Hippocampal formation (tissue), 2 donors: ENCODE measurements at regions not wholly inside any gene's neighbourhood (a gene's known extent, or its start where the extent isn't known, plus 50 kb on each side); places are given as distances from the start of the nearest gene placed in this dataset.

ENCODE experiments used
- DNase-seq, 2 donors: peaks; one replicate each; lab custom pipeline; 2025; lab: John Stamatoyannopoulos, UW

DNA sequence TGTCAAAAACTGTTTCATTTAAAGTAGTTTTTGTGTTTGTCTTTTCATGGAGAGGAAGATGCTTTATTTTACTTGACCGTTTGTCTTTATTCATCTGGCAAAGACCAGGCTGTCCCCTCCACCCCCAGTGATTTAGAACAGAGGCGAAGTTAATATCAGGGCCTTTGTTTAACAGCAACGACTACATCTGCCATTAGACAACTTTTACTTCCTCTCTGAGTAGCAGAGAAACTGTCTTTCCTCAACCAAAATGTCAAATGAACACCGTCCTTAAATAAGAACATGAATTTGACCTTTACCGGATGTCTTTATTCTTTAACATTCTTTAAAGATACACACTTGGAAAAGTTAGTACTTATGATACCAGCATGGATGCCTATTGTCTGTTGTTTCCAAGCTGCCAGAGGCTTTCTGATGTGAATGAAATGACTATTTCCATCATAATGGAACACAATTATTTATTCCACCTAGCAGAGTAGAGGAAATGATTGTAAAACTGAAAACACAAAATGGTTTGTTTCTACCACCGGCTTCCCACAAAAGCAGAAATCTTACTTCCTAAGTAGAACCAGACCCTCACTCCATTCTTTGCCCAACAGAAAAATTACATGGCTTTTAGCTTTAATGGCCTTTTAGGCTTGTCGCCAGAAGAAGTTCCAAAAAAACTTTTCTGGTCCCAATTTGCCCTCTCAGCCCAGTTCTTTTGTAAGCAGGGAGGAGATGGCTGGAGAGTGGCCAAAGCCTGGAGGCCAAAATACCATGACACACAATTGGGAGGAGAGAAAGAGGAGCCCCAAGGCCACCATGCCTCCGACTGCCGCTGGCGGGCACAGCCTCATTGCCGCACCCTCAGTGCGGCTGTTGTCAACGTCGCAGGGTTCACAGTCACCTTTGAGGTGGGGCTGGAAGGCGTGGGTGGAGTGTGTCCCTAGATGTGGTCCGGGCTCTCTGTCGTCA lies 168.5 kb downstream of the TEX36 start:
- DNase-seq: no peak

DNA sequence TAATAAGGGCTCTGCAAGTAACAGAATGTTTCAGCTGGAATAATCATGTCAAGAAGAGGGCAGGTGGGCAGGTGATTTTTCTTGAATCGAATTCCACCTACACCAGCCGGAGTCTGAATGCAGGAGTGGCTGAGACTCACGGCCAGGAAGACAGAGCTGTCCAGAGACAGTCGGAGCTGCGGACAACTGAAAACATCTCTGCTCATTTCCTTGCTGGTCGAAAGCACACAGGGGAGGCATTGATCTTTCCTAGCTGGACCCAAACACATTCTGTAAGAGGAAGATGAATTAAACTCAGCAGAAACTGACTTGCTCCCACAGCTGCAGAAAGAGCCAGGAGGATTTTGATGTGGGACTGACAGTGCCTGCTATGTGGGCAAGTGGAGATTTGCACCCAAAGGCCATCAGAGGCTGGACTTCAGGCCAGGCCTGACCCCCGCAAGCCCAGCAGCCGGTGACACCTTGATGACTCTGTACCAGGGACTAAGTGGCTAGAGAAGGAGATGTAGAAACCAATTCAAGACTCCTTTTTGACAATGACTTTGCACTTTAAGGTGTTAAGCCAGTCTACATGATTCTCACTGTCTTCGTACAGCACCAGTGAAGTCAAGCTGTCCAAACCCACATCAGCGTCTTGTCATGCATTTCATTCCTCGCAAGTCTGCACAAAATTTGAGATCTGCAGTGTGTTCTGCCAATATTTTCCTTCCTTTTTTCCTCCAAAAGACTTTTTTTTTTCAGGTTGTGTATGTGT lies 169.4 kb downstream of the TEX36 start:
- DNase-seq: no peak

DNA sequence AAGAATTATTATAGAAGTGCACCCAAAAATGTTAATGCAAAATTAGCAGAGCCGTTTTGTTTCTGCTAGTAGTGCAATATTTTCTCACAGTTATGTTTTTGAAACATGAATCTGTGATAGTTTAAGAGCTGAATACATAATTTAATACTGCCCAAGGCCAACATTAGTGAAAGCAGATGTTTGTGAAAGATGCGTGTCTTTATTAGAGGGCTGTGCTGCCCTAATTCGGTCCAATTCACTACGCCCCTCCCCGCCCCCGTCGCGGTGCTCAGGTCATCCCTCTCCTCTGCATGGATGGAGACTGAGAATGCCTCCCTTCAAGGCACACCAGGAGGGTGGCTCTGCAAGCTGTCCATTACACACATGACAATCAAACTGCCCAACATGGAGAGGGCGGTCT lies 172.0 kb downstream of the TEX36 start:
- DNase-seq: no peak

DNA sequence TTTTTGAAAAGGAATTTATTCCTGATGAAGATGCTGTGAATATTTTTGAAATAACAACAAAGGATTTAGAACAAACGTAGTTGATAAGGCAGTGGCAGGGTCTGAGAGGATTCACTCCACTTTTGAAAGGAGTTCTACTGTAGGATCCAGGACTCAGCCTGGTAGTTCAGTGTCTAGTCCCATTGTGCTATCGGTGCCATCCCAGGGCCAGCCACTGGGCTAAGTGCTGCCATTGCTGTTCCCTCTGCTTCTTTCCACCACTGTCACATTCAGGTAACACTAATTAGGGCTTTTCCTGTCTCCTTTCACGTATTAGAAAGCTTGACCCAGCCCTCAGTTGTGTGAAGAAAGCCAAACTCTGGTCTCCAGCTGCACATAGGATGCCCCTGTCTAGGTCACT lies 177.3 kb downstream of the TEX36 start:
- DNase-seq: no peak

DNA sequence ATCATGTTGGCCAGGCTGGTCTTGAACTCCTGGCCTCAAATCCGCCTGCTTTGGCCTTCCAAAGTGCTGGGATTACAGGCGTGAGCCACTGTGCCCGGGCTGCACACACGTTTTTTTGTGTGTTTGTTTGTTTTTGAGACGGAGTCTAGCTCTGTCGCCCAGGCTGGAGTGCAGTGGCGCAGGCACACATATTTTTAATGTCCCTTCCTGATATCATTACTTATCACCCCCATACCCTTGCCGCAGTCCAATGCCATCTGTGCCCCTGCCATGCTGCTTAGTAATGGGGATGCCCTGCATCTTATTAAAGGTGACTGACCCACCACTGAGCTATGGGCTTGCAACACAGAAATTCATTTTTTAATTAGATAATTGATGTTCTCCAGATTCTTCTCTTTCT lies 180.7 kb downstream of the TEX36 start:
- DNase-seq: no peak

DNA sequence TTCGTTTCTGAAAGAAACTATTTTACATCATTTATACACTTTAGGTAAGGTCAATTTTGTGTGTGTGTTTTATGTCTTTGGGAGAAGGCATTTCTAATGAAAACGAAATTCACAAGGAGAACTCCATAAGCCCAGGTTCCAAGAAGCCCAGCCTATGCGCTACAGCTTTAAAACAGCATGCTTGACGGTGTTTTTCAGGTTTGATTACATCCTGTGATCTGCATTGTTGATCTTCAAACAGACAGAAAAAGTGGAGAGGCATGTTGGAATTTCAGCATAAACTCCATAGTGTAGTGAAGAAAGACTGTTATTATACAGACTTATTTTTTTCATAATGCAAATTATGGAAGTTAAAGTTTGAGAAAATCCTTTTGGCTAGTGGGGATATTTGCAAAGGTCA lies 187.6 kb downstream of the TEX36 start:
- DNase-seq: no peak

DNA sequence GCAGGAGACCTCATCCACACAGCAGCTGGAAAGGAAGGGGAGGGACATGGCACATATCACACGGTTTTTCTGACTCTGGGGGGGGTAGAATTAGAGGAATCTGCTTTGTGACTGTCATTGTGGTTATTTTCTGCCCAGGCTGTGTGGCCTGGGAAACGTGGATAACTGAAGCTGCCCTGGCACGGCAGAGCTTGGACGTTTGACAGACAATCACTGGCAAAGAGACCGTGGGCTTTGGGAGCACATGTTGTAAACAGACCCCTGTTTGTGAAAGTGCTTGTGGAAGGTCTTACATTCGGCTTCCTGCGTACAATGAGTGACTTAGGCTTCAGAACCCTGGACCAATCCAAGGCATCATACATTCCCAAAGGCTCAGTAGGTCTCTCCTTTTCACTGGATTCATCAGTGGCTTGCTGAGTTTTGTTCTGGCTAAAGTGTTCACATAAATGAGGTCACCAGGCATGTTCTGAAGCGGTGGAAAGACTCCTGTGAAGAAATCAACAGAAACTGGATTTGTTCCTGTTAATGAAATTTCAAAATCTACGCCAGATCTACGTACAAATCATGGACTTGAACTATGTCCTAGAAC lies 188.2 kb downstream of the TEX36 start:
- DNase-seq: no peak

DNA sequence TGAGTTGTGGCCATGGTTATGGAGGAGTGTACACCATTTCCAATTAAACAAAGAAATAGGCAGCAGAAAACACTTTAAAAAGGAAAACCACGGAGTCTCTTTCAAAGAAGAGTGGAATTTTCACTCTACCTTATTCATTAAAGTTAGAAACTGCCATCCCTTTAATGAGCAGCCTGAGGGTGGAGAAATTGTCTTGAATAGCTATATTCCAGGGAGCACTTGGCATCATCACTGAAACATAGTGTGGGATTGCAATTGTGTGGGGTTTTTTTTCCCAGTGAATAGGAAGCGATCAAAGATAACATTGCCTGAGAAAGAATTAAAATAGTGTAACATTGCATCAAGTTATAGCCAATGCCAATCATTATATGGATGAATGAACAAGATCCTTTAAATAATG lies 191.6 kb downstream of the TEX36 start:
- no peak for DNase-seq

DNA sequence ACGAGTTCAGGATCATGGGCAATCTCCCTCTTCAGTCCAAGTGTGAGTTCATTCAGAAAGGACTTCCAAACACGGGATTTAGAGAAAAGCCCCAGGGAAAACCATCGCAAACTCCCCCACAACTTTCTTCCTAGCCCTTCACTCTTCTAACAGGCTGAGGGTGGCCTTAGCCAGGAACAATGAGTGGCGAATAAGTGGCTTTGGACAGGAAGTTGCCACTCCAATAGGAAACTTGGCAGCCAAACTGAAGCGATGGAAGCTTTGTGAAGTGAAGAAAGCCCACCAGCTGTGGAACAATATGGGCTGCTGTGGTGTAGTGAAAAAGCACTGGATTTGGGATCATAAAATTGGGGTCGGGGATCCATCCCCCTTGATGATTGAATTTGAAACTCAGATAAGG lies 193.2 kb downstream of the TEX36 start:
- DNase-seq: no peak

DNA sequence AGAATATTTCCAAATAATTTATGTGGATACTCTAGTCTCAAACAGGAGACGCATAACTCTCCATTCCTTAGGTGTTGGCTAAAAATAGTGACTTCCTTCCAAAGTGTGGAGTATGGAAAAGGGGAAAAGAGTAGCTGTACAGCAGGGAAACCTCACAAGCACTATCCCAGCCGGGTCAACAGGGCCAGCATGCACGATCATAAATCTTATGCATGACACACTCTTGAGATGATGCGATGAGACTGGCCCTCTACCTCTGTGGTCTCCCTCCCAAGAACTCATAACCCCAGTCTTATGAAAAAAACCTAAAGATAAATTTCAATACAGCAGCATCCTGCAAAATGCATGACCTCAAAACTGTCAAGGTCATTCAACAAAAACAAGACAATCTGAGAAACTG lies 197.3 kb downstream of the TEX36 start:
- no peak for DNase-seq

DNA sequence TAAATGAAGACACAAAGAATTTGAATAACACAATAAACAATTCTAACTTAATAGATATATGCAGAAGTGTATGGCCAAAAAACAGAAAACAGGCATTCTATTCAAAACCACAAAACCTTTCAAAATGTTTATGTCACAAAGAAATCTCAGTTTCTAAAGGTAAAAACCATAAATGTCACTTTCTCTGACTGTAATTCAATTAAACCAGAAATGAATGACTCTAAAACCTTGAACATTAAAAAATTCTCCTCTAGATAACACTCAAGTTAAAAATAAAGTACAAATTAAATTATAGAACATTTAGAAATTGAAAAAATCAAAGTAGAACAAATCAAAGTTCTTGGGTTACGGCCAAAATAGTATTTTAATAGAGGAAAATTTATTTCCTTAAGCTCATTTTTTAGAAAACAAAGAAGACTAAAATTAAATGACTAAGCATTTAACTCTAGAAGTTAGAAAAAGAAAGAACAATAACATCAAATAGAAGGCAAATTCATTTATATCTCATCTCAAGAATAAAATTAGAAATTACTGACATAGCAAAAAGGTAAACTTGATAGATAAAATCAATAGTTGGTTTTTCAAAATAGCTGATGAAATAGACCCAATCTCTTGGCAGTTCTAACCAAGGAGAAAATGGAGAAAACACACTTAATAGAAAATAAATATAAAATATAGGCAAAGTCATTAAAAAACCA lies 198.8 kb downstream of the TEX36 start:
- no peak for DNase-seq

DNA sequence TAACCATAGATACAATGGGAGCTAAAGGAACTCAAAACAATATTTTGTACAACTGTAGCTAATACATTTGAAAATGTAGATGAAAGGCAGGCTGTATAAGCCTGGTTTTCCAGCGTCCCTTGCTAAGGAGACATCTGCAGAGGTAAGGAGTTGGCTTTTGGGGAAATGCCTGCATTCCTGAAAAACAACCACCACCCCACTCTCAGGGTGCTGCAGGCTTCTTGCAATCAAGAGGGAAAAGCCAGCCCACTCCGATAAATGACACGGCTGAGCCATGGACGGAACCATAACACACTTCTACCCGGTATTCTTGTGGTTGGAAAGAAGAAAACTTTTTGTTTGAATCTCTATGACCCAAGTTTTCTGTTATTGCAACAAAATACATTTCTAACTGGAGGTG lies 200.3 kb downstream of the TEX36 start:
- no peak for DNase-seq

DNA sequence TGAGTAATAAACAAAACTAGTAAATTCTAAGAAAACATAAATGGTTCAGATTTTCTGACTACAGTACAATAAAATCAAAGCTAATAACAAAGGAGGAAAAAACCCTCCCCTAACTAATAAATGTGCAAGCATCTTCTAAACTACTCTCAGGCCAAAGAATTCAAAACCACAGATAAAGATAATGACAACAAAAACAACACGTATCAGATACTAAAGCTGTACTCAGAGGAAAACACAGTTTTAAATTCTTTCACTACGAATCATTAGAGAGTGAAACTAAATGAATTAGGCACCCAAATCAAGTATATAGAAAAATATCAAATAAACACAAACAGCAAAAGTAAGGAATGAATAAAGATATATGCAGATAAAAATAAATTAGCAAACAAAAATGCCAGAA lies 200.9 kb downstream of the TEX36 start:
- DNase-seq: no peak

DNA sequence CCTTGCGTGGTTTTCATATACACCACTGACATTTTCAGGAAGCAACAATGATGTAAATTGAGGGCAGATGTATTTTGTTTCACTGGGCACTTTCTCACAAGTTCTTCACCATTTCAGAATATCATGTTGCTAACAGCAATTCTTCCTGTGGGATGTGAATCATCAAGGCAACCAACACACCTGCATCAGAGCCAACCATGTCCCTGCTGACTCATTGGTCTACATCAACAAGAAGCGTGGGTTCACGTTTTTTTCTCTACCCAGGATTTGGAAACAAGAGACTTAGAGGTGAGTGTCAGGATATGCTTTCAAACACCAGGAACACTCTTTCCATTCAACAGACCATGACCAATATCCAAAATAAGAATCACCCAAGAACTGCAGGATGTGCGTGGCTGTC lies 203.9 kb downstream of the TEX36 start:
- no peak for DNase-seq

DNA sequence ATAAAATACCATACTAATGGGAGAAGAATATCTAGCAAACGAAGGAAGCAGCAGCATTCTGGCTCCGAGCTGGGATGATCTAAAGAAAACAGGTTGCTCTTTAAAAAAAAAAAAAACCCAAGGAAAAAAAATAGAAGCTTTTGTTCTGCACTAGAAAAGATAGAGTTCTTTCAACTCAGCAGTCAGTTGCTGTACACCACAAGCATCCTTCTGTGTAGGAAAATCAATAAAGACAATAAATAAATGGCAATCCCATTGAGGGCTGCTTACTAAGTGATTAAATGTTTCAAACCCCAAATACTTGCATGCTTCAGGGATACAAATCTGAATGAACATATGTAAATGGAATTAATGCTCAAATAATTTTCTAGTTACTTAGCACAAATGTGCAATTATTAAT lies 207.1 kb downstream of the TEX36 start:
- no peak for DNase-seq

DNA sequence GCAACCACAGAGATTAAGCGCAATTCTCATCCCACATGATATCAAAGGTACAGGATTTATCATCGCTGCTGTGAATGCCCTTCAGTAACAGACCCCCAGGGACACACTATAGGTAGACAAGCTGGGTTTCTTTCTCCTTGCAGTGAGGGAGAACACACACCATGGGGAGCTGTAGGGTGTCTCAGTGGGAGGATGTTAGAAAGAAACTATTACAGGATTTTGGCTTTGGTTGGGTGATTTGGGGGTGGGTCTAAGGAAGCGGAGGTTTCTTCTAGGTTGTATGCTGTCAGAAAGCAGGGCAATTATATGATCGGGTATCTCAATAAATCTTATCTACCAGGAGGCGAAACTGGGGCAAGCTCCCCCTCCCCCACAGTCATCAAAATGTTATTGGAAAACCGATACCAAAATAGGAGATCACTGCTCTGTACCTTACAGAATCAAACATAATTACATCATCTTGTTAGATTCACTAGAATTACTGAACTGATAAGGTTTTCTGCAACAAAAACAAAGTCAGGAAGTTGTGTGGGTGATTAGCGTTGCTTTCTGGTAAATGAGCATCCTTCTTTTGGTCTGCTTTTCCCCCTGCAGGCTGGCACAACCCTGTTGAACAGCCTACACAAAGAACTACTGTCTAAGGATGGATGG lies 209.7 kb downstream of the TEX36 start:
- no peak for DNase-seq

DNA sequence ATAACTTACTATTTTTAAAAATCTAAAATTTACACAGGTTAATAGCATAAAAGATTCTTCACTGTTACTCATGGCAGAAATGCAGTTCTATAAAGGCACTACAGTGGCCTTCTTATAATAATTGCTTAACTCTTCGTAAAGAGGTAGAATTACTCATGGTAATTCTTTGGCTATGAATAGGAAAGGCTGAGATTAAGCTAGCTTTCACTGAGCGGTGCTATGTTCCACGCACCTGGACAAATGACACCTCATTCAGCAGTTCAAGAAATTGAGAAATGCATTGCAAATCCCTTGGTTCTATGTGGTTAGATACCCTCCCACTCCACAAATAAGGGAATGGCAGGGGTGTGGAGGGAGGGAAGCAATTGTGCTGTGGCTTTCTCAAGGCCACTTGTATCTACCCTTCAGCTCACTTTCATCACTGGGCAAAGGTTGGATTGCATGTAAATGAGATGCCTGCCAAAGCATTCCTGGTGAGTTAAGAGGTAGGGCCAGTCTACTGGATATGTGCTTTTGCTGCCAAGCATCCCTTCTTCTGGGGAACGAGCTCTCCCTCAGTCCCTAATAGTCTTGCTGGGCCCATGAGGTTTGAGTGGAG lies 210.9 kb downstream of the TEX36 start:
- DNase-seq: no peak

DNA sequence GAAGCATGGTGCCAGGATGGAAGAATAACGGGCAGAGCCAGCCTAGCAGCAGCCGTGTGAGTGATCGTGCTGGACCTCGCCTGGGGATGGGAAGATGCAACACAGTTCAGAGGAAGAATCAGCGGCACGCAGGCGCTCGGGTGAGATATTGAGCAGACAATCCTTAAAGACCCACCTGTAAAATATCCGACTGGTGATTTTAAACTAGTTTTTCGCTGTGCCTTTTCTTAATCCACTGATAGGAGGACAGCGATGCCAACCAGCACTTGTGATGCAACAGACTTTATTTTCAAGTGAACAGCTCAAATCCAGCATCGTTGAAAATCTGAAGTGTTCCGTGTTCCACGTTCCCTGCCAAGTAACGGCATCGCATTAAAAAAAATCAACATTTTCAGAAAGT lies 214.7 kb downstream of the TEX36 start:
- DNase-seq: no peak

DNA sequence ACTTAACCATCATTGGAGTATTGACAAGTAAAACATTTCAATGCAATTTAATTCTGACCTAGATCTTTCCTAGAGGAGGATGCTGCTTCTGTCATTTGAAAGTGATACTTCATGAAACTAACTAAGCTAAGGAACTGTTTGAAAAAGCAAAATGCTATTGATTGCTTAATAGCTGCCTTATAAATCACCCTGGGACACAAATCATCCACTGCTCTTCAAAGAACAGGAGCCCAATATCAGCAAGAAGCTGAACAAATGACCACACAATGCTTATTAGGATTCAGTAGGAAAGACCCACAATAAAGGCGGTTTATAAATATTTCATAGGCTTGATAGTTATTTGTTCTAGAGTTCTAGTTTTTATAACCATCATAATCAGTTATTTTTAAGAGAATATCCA lies 216.3 kb downstream of the TEX36 start:
- DNase-seq: no peak

DNA sequence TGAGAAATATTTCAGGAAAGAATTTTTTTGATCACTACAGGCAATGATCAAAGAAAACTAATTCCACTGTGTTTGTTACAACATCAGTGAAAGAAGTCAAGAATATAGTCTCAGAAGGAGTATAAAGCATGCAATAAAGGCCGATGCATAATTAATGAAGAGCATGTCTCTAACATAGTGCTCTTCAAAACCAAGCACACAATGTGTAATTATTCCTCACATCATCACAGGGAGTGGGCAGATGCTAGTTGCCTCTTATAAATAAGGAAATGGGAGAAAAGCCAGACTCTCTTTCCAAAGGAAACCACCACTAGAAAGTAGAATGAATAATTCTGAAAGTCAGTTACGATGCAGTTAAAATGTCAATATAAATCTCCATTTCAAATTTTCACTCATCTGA lies 220.1 kb downstream of the TEX36 start:
- no peak for DNase-seq

DNA sequence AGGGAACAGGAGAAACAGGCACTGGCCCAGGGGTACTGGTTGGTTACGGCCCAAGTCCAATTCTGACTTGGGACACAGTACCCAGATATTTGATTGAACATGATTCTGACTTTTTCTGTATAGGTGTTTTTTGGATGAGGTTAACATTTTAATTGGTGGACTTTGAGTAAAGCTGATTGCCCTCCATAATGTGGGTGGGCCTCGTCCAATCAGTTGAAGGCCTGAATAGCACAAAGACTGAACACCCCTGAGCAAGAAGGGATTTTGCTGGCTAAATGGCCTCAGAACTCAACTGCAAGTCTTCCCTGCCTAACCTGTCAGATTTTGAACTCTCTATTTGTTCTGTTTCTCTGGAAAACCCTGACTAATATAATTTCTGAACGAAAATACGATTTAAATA lies 222.6 kb downstream of the TEX36 start:
- no peak for DNase-seq
